RWPE1 (cell line): ENCODE measurements at regions not wholly inside any gene's neighbourhood (a gene's known extent, or its start where the extent isn't known, plus 50 kb on each side); places are given as distances from the start of the nearest gene placed in this dataset.

Source experiments
- CTCF ChIA-PET: fragments of 350-600 bp; sonication (Branson Sonifier 250); formaldehyde crosslinking; extraction: SDS; loops from one replicate; lab custom pipeline; 2021; lab: Yijun Ruan, JAX
- POLR2A ChIA-PET: fragments of 400-600 bp; formaldehyde crosslinking; extraction: SDS; loops from one replicate; lab custom pipeline; 2020; ENCODE audit warnings: antibody characterized with exemption; ENCODE audit not compliant: low non-redundant PET; lab: Yijun Ruan, JAX
- DNase-seq: peaks from one replicate; pipeline ENCODE4 v3.0.0; 2012; ENCODE audit warnings: low spot score
- H3K27ac ChIP-seq: fragments of 450-650 bp; 2 replicates; pipeline ENCODE4 v1.5.1; 2017
- CTCF ChIP-seq: fragments of 450-650 bp; conservative IDR thresholded peaks from 2 replicates; pipeline ENCODE4 v1.5.1; 2017; ENCODE audit warnings: low read depth, mild to moderate bottlenecking

- ChIA-PET CTCF (no interaction called here), POLR2A (interaction anchor here (0.5 kb wide), 1 partner anchor 370 kb away, joined by 4 read pairs; no protein-coding TSS in a partner anchor)
- no peak for DNase-seq
- no peak overlapping the region for H3K27ac ChIP-seq
- TF ChIP-seq CTCF = no peak
These were observed 371.1 kb upstream of the ID2 start for GRCh38 chr2:8310557-8311455.

GRCh38 chr2:8312221-8312620, 369.6 kb upstream of the ID2 start:
- ChIA-PET CTCF (no interaction called here), POLR2A (no interaction called here)
- DNase-seq = no peak
- no peak for TF ChIP-seq CTCF
- no peak overlapping the region for H3K27ac ChIP-seq

- H3K27ac ChIP-seq = no peak overlapping the region
- ChIA-PET CTCF (no interaction called here), POLR2A (no interaction called here)
- TF ChIP-seq CTCF = no peak
- no peak for DNase-seq
These were observed 368.7 kb upstream of the ID2 start for GRCh38 chr2:8312861-8313830.

GRCh38 chr2:8314063-8314462, 367.8 kb upstream of the ID2 start:
- ChIA-PET CTCF (no interaction called here), POLR2A (no interaction called here)
- no peak for TF ChIP-seq CTCF
- H3K27ac ChIP-seq = no peak overlapping the region
- no peak for DNase-seq

GRCh38 chr2:8315531-8316165, 366.2 kb upstream of the ID2 start:
- no peak for DNase-seq
- no peak for TF ChIP-seq CTCF
- no peak overlapping the region for H3K27ac ChIP-seq
- CTCF ChIA-PET = no interaction called here
- POLR2A ChIA-PET = no interaction called here

- ChIA-PET CTCF (no interaction called here), POLR2A (no interaction called here)
- no peak for TF ChIP-seq CTCF
- H3K27ac ChIP-seq = no peak overlapping the region
- no peak for DNase-seq
These were observed 365.5 kb upstream of the ID2 start for GRCh38 chr2:8316356-8316755.
